Activated CD8-positive, alpha-beta memory T cell treated with anti-CD3 and anti-CD28 coated beads for 4 hours (primary cell): ENCODE measurements at regions not wholly inside any gene's neighbourhood (a gene's known extent, or its start where the extent isn't known, plus 50 kb on each side); places are given as distances from the start of the nearest gene placed in this dataset.
"Not testable (repeated sequence)": the region's sequence is repeated elsewhere in the genome, so short reads cannot be mapped to it uniquely, and the experiment has no call there.

Source experiments
- DNase-seq, 2 donors: peaks; one replicate each; pipeline ENCODE4 v3.0.0-alpha.2; 2020; ENCODE audit warnings: low read depth in 2 of 2

GRCh38 chr10:9898633-9899395 lies 1118.9 kb upstream of the CELF2 start:
- no peak for DNase-seq

DNA sequence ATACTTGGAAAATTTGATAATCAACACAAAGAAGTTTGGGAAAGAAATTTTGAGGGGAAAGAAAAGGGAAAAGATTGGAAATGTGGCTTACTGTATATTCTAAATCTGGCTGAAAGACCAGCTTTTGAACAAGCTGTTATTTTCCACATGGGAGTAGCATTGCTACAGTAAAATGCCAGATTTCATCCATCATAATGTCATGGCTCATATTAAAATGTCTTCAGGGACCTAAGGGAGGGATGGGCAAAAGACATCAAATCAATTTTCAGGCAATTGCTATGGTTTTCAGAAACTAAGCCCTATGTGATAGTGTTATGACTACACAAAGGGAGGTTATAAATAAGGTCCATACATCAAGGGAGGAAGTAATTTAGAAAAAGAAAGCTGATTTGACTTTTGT lies 1116.9 kb upstream of the CELF2 start:
- DNase-seq: no peak

- DNase-seq: no peak
Measured at GRCh38 chr10:9901971-9902370, 1115.7 kb upstream of the CELF2 start.

DNA sequence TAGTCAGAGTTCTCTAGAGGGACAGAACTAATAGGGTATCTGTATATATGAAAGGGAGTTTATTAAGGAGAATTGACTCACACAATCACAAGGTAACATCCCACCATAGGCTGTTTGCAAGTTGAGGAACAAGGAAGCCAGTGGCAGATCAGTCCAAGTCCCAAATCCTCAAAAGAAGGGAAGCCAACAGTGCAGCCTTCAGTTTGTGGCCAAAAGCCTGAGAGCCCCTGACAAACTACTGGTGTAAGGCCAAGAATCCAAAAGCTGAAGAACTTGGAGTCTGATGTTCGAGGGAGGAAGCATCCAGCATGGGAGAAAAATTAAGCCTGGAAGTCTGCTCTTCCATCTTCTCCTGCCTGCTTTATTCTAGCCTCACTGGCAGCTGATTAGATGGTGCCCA lies 1107.2 kb upstream of the CELF2 start:
- no peak for DNase-seq

DNA sequence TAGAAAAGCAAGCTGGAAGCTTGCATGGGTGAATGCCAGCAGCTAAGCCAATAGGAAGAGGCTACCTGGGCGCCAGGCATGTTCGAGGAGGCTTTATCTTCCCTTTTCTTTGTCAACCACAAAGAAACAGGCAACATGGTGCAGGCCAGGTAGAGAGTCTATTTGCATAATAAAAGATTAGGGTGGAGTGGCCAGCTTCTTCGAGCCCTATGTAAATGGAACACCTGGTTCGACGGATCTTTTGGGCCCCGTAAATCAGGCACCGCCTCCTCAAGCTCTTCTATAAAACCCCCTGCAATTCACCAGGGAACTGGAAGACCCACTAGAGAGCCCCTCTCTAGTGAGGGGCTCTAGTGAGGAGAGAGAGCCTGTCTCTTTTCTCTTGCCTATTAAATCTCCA lies 1106.2 kb upstream of the CELF2 start:
- no peak for DNase-seq

DNA sequence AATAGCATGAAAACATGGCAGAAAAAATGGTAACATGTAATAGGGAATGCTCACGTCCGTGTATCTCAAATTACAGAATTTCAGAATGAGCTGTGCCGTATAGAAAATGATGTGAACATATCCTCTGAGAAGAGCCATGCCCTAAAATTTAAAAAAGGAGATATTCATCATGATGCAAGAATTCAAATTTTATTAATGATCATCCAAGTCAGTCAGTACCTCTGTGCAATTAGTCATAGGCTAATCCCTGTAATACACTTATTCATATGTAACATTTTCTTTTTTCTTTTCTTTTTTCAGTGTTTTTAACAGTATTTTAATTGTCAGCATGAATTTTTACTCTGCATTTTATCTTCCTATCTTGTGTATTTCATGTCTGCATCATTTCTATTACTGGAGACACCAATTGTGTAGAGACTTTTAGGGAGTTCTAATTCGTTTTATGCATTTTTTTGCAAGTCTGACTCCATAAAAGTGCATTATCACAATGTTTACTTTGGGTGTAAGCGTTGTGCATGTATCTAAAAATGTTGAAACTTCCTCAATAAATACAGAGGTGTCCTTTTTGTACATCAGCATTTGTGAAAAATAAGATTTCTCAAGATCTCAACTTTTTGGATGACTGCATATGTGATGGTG lies 1103.7 kb upstream of the CELF2 start:
- no peak for DNase-seq

DNA sequence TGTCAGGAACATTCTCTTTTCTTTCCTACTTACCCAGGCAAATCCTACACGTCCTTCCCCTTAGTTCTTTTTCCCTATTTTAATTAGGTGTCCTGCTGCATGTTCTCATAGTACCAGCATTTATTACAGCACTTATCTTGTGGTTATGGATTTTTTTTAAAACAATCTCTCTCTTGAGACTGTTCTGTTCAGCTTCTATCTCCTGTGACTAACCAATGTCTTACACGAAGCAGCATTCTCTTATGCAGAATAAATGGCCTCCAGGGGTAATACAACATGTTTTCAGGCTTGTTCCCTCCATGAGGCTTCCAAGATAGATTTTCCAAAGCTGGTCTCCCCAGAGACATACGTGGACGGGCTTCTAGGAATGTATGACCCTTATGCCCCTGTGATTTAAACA lies 1096.1 kb upstream of the CELF2 start:
- no peak for DNase-seq

- DNase-seq: no peak
Measured at GRCh38 chr10:9922126-9922870, 1095.4 kb upstream of the CELF2 start.

- DNase-seq: no peak
Measured at GRCh38 chr10:9926003-9926402, 1091.7 kb upstream of the CELF2 start.

GRCh38 chr10:9926881-9927280 lies 1090.8 kb upstream of the CELF2 start:
- DNase-seq: no peak

GRCh38 chr10:9939716-9940115 lies 1078.0 kb upstream of the CELF2 start:
- no peak for DNase-seq

GRCh38 chr10:9944690-9945089 lies 1073.0 kb upstream of the CELF2 start:
- DNase-seq: no peak

DNA sequence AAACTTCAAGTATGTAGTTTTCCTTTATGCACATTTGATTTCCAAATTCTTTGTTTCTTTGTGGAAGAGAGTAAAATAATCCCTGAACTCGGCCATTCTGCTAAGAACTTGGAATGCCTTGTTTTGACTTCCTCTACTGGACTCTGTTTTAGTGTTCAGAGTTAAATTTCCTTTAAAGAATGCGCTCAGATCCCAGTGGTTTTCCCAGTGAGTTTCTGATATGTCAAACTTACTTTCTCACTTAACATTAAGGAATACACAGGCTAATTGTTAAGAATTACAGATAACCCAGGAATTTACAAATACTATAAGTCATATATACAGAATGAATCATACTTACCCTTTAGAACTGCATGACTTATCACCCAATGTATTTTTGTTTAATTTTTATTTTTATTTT lies 1067.6 kb upstream of the CELF2 start:
- DNase-seq: no peak

- DNase-seq: no peak
Measured at GRCh38 chr10:9951481-9952257, 1066.0 kb upstream of the CELF2 start.

- no peak for DNase-seq
Measured at GRCh38 chr10:9957351-9957750, 1060.3 kb upstream of the CELF2 start.

GRCh38 chr10:9957876-9958275 lies 1059.8 kb upstream of the CELF2 start:
- DNase-seq: not testable (repeated sequence)

DNA sequence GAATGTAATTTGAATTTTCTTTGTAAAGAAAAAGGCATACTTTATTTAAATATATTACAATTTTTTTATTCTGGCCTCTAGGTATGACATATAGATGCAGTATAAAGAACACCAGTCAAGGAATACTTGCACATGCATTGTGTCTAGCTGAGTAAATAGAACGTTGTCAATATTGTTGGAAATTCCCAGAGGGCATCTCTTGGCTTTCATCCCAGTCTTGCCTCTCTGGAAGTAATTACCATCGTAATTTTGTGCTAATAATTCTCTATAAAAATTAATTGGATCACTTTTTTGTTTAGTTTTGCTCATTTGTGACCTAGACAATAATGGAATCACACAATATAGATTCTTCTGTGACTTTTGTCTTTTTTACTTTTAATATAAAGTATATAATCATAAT lies 1052.3 kb upstream of the CELF2 start:
- no peak for DNase-seq

DNA sequence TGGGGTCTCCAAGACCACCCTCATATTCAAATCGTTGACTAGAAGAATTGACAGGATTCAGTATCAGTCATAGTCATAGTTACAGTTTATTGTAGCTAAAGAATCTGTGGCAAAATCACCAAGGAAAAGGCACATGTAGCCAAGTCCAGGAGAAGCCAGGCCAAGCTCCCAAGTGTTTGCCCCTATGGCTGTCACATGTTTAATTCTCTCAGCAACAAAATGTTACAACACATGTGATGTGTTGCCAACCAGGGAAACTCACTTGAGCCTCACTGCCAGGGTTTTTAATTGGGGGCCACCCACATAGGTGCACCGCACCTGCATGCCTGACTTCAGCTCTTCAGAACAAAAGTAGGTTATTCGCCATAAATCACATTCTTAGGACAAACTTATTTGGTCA lies 1030.9 kb upstream of the CELF2 start:
- DNase-seq: no peak

DNA sequence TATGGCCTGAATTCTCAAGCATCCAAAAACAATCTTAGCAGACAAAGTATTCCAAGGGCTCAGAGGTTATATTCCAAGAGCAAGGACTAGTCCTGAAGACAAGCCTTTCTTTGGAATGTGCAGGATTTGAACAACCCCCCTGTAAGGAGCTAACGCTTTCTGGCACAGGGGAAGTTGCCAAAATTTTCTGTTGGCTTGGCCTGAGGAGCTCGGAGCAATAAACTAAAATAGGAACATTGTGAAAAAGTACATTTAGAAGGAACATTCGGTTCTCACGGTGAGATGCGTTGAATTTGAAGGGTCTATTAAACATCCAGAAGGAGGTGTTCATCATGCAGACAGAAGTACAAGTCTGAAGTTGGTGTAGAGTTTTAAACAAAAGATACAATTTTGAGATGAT lies 1030.5 kb upstream of the CELF2 start:
- DNase-seq: no peak

GRCh38 chr10:9992661-9993060 lies 1025.0 kb upstream of the CELF2 start:
- no peak for DNase-seq

- DNase-seq: no peak
Measured at GRCh38 chr10:9994131-9994530, 1023.5 kb upstream of the CELF2 start.

DNA sequence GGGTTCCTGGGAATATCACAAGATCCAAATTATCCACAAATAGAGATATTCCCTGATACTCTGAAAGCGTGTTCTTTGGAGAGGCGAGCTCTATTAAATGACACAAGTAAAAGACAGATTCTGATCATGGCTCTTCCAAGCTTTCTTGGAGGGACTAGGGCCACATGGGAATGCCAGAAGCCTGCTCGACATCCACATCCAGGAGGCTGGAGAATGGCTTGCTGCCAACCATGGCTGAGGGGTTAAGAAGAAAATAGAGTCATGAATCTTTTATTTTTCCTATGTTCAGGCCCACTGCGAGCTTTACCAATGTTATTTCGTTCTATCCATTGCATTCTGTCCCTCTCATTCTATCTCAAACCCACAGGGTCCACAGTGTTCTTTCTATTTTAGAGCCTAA lies 1018.0 kb upstream of the CELF2 start:
- DNase-seq: no peak
